ENCODE measurements at regions not wholly inside any gene's neighbourhood (a gene's known extent, or its start where the extent isn't known, plus 50 kb on each side); places are given as distances from the start of the nearest gene placed in this dataset.
A peak's percentile ranks its signal among the peaks of the same experiment; 100 is the strongest.
"Not testable (repeated sequence)": the region's sequence is repeated elsewhere in the genome, so short reads cannot be mapped to it uniquely, and the experiment has no call there.

DNA sequence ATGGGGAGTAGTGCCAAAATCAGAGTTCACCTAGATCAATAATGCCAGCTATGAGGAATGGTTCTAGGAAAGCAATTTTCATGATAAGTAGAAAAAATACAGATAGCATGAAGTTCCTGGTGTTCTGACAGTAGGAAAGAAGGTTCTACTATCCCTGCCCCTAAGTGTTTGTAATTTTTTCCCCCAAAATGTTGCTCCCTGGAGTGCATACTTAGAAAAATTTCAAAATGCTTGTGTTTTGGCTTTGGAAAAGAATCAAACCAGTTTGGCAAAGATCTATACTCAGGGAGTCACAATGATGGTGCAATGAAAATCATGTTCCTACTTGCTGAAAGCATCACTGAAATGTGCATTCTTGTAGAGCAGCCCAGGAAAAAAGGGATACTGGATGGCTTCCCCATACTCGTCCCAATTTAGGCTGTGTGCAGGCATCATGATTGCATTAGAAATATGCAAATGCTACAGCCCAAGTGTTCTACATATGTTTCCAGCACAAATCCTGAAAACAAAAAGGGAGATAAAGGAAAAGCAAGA is 74.7 kb downstream of the LPAR4 start:
- DNase-seq: no peak

DNA sequence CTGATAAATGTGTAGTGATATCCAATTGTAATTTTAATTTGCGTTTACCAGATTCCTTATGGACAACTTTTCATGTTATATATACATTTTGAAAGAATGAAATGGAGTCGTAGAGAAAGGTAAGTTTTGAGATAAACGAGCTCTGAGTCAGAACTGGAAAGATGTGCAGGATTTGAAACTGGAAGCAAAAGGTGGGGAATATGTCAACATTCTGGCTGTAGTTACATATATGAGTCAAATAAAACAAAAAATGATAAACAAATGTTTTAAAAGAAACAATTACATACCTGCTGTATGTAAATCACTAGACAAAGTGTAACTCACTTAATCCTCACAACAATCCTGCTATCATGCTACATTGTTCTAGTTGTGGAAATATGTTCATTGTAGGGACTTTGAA is 84.0 kb downstream of the LPAR4 start:
- no peak for DNase-seq

DNA sequence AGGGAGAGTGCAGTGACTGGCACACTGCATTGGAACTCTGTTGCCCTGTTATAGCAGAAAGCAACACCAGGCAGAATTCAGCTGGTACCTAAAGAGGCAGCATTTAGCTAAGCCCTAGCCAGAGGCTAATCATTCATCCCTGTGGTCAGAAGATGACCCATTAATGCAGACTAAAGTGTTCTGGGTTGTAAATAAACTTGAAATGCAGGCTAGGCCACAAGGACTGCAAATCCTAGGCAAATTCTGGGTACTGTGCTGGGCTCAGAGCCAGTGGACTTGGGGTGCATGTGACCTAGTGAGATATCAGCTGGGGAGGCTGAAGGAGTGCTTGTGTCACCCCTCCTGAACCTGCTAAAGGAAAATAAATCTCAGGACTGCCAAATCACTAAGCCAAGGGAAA is 91.2 kb downstream of the LPAR4 start:
- no peak for DNase-seq

DNA sequence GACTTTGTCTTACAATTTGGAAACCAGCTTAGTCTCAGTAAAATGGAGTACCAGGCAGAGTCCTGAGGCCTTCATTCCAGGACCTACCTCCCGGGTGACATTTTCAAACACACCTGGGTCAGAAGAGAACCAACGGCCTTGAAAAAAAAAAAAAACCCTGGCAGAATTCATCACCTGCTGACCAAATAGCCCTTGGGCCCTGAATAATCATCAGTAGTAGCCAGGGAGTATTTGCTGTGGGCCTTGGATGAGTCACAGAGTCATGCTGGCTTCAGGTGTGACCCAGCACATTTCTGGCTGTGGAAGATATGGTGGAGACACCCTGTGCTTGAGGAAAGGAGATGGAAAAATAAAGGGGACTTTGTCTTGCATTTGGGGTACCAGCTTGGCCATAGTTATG is 92.2 kb downstream of the LPAR4 start:
- DNase-seq: no peak

DNA sequence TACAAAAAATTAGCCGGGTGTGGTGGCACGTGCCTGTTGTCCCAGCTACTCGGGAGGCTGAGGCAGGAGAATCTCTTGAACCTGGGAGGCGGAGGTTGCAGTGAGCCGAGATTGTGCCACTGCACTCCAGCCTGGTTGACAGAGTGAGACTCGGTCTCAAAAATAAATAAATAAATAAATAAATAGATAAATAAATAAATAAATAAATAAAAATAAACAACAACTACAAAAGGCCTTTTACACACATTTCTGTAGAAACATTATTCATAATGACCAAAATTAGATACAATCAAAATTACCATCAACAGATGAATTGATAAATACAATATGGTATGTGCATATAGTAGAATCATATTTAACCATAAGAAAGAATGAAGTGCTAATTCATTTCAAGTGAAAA is 96.7 kb downstream of the LPAR4 start:
- DNase-seq: not testable (repeated sequence)

DNA sequence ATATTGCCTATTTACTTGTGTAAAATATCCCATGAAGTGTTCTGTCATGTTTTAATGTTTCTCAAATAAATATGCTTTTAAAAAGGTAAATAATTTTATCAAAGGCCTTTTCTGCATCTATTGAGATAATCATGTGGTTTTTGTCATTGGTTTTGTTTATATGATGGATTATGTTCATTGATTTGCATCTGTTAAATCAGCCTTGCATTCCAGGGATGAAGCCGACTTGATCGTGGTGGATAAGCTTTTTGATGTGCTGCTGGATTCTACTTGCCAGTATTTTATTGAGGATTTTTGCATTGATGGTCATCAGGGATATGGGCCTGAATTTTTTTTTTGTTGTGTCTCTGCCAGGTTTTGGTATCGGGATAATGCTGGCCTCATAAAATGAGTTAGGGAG is 63.9 kb upstream of the P2RY10 start:
- not testable (repeated sequence) for DNase-seq

DNA sequence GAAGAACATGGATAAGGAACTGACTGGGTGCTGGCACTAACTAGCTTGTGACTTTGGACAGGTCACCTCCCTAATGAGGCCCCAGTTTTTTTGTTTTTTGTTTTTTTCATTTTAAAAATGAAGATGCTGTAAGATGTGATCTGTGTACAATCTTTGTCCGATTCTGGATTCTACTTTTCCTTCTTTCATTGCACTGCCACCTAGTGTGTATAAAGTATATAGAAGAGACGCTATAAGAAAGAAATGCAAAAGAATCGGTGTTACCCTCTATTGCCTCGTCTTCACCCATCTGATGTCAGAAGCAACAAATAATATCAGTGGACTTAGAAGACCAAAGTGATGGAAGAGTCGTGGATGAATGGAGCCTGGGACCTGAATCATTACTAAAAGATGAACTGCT is 58.6 kb upstream of the P2RY10 start:
- peak; percentile 3 for DNase-seq
